CD4-positive, alpha-beta T cell treated with Interleukin-1 beta for 1 hour (primary cell): ENCODE measurements at regions not wholly inside any gene's neighbourhood (a gene's known extent, or its start where the extent isn't known, plus 50 kb on each side); places are given as distances from the start of the nearest gene placed in this dataset.
A peak's percentile ranks its signal among the peaks of the same experiment; 100 is the strongest.
"Not testable (repeated sequence)": the region's sequence is repeated elsewhere in the genome, so short reads cannot be mapped to it uniquely, and the experiment has no call there.

ENCODE experiments used
- DNase-seq, 2 donors: peaks; one replicate each; pipeline ENCODE4 v3.0.0-alpha.2; 2020 to 2022

DNA sequence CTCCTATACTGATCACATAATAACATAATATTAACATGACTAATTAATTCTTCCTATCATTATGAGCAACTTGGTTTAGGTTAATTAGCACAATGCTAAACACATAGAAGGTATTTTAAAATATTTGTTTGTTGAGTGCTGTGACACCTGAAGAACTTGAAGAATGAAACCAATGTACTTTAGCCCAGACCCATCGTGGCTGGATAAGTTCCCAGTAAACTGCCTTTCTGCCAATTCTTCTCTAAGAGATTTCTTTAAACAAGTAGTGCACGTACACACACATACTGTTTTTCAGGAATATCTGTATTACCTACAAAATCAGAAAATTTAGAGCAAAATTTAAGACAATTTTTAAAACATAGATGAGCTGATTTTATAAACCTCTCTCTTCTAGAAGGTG lies 207.4 kb upstream of the SSTR1 start:
- no peak for DNase-seq

DNA sequence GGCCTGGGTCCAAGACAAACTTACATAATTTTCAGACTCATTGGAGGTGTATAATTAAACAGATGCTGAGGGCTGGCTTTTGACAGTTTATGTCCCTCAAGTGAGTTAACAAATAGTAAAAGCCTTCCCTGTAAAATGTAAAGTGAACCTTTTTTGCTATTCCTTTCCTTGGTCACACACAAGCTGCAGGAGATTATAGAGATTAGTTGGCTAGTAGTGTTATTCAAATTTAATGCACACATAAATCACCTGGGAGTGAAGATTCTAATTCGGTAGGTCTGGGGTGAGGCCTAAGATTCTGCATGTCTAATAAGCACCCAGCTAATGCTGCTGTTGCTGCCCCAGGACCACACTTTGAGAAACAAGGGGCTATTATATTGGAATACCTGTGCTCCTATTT lies 206.2 kb upstream of the SSTR1 start:
- DNase-seq: no peak

DNA sequence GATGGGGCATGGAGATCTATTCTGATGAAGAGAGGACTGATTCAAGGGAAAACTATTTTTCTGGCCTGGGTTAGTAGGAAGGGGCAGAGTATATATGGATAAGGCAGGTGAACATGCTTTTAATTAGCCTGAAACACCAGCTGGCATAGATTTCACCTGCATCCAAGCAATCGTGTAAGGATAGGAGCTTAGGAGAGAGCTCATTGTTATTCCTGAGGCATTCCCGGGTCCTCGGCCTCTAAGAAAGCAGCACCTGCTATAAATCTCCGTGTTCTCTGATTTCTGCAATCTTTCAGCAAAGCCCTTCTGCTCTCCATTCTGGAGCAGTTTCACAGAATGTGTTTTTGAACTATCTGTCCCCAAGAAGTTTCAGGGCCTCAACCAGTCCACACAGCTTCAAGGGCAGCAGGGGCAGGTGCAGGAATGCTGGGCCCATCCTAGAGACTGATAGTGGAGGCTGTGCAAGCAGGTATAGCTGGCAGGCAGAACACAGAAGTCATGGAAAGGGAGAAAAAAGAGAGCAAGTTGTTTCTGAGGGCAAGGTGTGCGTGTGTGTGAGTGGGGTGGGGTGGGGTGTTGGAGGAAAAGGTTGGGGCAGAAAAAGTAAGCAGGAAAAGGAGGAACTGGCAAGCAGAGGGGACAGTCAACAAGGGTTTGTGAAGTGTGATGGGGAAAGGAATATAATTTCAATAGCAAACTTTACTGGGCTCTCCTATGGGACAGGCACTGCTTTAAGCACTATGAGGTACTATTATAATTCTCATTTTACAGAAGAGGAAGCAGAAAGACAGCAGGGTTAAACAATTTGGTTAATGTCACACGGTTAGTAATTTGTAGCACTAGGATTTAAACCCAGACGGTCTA lies 203.7 kb upstream of the SSTR1 start:
- DNase-seq: no peak

DNA sequence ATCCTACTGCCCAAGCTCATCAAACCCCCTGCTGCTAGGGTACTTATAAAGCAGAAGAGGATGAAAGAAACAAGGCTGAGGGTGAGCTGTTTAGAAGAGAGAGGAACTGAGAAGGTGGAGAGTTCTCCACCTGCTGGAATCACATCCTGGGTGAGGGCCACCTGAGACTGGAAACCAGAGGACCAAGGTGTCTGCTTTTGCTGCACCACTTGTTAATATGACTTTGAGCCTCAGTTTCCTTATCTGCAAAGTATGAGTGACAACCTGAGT lies 203.2 kb upstream of the SSTR1 start:
- no peak for DNase-seq

DNA sequence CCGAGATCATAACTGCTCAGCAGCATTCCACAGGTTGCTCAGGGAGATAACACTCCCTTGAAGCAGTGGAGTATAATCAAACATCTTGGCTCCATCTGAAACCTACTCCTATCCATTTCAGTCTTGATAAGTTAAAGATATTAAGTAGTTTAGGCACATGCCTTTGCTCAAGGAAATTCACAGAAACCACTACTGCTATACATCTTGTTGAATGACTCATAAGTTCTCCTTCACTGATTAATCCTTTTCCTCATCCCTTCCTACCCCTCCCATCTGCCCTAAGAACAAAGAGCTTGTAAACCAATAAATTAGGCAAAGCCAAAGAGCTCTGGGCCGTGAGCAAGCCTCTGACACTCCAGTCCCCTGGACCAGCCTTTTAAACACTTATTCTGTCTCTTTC lies 196.5 kb upstream of the SSTR1 start:
- DNase-seq: not testable (repeated sequence)

DNA sequence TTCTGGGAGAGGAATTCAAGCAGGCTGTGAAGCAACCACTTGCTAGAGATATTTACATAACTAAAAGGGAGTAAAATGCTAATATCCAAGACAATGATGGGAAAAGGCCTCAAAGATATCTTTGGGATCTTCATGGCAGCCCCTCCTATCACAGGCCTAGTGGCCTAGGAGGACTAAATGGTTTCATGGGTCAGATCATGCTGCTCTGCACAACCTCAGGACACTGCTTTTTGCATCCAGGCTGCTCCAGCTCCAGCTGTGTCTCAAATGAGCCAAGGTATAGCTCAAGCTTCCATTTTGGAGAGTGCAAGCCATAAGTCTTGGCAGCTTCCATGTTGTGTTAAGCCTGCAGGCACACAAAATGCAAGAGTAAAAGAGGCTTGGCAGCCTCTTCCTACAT lies 195.6 kb upstream of the SSTR1 start:
- no peak for DNase-seq

DNA sequence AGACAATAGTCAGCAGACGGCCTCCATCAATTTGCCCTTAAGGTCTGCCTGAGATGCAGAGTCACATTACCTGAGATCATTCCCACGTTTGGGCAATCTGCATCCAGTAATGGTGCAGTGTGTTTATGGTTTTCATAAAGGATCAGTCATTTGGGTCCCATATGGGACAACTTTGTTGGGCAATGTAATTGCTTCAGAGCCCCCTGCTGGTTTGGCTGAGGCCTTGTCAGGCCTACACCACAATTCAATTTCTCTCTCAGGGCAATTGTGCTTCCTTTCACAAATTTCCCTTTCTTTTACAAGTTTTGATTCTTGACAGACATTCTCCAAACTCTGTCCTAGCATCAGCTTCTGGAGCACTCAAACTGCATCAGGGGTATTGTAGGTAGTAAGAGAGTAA lies 191.2 kb upstream of the SSTR1 start:
- DNase-seq: no peak

DNA sequence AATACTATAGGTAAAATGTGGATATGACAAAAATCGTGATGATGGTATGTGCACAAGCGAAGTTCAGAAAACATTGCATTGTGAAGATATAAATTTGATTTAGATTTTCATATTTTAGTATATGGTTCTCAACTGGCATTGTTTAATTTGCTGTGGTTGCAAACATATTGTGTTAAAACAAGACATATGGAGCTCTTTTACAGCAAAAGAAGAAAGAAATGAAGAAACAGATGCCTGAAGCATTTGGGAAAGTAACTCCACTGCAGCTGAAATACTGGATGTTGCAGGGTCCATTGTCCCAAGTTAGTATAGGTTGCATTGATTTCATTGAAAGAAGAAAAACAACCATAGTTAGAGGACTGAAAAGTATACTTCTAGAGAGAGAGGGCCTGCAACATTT lies 185.8 kb upstream of the SSTR1 start:
- DNase-seq: no peak

DNA sequence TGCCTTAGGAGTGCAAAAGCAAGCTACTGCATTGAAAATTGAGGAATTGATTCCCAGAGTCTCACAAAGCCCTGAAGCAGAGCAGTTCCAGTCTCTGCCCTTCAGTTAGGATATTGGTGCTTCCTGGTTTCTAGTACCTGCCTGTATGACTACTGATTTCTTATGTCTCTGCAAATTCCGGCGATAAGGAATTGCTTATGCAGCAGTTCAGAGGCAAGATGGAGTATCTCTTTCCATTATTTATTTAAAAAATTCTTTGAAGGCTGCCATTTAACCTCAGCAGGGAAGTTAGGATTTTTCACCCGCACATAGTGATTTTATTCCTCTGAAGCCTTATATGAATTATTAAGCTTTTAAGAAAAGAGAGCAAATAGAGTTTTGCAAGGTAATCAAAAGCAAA lies 184.9 kb upstream of the SSTR1 start:
- DNase-seq: no peak

DNA sequence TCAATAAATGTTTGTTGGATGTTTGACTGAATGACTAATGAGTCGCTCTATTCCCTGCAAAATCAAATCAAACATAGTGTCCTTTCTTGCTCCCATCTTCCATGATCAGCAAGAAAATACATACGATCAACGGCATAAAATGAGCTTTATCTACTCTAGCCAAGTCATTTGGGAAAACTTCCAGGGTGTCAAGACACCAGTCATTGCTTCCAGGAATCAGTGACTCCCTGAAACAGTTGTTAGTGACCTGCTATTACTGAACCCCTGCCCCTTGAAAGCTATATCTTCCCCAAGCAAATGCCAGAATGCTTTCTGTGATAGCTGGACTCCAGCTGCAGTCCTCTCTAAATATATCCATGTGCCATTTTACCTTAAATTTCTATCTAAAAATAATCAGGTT lies 169.5 kb upstream of the SSTR1 start:
- no peak for DNase-seq

DNA sequence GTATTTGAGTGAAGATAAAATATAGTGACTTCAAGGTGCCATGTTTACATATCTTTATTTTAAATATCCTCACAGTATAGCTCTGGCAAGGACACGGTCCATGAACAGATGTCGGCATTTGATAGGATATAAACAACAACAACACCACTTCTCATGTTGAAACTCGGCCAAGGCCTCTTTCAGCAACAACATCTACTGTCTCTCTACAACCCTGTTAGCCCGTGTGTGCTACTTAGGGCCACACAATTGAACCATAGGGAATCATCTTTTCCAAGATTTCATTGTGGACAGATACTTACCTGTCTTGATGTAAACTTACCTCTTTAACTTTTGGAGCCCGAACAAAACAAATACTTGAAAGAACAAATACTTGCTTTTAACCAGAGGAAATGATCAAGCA lies 168.7 kb upstream of the SSTR1 start:
- no peak for DNase-seq

DNA sequence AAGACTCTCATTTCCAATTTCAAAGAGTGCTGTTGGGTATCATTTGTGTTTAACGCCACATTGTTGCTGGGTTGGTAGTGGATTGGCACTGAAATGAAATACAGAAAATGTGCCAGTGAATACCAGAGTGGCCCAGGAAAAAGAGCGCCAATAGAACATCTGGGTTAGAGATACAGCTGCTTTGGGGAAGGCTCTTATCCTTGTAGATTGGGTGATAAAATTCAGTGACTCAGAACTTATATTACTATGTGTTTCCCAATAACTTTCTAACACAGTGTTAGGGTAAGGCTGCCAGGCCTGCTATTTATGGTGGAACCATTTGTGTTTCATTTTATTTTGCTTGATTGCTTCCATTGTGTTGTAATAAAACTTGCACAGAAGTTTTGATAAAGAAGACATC lies 168.2 kb upstream of the SSTR1 start:
- DNase-seq: no peak

DNA sequence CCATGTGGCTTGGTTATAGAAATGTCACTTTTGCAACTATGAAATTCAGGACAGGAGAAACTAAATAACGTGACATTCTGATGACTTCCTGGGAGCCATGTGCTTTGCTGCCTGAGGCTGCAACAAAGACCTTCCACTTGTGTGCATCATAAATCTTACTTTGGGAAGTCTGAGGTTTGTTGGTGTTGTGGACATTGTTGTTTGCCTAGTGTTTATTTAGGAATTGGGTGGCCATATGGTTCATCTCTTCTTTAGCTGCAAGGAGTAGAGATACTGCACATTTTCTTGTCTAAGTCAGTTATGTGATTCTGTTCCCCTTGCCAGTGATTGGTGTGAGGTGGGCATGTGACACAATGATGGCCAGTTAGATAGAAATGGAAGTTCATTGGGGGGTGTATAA lies 167.3 kb upstream of the SSTR1 start:
- no peak for DNase-seq

DNA sequence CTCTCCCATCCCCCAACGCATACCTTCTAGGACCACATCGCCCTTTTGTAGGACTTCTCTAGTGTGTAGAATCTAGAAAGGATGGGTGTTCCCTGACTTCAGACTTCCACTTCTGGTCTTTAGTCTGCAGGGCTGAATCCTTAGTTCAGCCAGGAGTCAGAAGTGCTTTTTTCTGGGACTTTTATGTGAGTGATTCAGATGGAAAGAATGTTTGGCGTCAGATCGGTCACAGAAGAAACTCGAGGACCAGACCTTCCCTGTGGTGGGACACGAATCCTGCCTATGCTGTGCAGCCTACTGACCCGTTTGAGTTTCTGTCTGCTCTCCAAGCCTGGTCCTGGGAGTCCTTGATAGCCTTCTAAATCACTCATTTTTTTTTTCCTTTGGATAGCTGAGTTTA lies 165.4 kb upstream of the SSTR1 start:
- DNase-seq: no peak

DNA sequence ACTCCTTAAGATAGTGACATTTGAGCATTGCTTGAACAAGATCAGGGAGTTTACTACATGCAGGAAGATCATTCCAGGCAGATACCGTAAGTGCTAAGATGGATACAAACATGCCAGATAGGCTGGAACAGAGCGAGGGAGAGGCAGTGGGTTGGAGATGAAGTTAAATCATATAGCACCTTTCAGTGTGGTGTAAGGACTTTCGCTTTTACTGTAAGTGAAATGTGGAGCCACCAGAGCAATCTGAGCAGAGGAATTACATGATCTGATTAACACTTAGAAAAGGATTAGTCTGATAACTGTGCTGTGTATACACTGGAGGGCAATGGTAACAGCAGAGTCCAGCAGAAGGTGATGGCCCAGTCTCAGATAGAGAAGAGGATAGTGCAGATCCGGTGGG lies 163.0 kb upstream of the SSTR1 start:
- no peak for DNase-seq

DNA sequence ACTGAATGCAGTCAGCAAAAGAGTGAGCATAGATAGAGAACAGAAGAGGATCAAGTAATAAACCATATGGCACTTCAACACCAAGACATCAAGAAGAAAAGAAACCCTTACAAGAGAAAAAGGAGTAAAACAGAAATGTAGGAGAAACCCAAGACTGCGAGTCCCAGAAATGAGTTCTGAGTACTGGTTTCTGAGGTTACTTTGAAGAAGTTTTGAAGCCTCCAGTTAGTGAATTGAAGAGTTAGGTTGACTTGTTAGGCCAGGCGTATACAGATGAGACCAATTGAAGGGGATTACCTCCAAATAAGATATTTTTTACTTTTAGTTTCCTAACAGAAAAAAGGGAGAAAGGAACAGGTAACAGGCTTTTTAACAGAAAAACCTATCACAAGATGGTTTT lies 162.2 kb upstream of the SSTR1 start:
- DNase-seq: no peak

DNA sequence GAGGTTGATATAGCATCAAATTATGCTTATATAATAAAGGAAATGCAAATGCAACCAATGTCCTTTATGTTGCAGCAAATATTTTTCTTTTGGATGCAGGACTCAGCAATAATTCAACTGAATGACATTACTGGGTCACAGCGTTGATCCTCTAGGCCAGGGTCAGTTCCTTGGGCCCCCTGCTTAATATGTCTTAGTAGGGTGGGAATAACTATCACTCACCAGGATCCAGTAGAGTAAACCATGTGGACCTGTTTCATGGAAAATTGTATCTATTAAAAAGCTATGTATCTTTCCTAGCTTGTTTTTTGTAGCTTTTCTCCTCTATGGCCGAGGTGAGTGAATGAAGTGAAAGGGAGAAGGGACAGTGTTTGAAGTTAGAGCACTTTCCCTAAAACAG lies 161.5 kb upstream of the SSTR1 start:
- DNase-seq: no peak

DNA sequence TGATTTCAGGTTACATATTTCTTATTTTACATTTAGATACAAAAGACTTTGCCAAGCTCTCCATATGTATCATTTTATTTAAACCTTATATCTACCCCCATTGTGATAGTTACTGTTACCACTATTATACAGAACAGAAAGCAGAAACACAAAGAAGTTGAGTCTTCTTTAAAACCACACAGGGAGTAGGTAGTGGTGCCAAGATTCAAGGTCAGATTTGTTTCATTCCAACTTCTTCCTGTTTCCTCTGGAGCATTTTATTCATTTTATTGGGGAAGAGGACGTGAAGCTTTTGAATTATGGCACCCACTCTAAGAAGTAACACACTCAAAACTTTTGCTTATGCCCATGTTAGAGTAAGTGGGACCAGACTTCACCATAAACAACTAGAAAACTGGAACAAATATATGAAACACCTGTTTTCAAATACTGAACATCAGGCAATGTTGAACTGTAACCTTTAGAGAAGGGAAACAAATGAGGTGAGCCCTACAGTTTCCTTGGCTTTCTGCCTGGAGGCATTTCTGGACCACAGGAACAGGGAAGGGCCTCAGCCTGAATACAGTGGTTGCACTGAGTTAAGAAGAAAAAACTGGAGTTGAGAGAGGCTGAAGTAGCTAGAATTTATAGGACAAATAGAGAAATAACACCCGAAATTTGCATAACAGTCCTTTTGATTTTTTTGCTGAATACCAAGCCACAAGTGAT lies 160.4 kb upstream of the SSTR1 start:
- no peak for DNase-seq

DNA sequence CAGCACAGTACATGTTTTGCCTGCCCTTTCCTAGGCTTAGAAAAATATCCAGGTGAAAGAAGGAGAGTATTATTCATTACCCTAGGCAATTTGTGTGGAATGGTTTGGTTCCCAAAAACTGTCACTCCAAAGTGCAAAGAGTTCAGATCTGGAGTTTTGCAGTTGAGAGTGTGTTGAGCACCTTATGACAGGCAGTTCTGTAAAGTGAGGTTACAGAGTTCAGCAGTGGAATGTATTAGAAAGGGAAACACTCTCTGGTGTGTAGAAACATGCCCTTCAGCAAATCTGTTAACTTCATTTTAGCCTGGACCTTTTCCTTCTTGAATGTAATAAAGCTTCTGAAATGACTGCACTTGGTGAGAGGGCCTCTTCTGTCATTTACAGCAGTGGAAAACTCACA lies 154.0 kb upstream of the SSTR1 start:
- DNase-seq: no peak

DNA sequence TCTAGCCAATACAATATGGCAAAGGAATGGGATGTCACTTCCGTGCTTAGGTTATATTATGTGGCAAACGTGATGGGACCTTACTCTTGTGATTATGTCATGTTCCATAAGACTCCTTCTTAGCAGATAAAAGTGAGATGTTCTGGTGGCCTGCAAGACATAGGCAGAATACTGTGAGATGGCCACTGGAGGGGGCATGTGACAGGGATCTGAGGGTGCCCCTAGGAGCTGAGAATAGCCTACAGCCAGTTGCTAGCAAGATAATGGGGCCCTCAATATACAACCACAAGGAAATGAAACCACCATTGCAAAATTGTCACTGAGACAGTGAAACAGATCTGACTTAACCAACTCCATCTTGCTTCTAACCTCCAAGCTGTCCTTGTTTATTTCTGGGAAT lies 151.4 kb upstream of the SSTR1 start:
- DNase-seq: peak; percentile 20 to 37

DNA sequence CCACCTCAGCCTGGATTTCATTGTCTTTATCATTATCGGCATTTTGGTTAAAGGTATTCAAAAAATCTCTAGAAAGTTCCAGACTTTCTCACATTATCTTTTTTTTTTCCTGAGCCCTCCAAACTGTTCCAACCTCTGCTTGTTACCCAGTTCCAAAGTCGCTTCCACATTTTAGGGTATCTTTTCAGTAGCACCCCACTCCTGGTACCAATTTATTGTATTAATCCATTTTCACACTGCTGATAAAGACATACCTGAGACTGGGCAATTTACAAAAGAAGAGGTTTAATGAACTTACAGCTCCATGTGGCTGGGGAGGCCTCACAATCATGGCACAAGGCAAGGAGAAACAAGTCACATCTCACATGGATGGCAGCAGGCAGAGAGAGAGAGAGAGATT lies 145.5 kb upstream of the SSTR1 start:
- DNase-seq: not testable (repeated sequence)

DNA sequence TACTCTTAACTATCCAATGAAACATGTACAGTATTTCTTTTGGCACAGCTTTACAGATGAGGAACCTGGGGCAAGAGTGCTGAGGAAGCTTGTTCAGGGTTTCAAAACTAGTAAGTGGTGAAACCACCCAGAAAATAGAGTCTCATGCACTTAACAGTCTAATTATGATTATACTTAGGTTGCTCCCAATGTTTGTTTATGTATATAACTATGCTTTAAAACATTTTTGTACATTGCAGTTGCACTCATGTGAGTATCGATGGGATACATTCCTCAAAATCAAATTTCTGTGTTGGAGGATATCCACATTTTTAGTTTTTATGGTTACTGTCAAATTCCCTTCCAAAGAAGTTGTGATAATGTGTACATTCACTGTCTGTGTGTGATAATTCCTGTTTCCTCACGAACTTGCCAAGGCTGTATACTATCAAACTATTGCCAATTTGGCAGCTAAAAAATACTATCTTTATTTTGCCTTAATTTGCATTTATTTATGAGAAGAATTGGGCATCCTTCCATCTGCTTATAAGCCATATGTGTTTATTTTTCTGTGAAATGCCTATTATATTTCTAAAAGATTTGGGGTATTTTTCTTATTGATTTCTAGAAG lies 143.9 kb upstream of the SSTR1 start:
- DNase-seq: no peak

DNA sequence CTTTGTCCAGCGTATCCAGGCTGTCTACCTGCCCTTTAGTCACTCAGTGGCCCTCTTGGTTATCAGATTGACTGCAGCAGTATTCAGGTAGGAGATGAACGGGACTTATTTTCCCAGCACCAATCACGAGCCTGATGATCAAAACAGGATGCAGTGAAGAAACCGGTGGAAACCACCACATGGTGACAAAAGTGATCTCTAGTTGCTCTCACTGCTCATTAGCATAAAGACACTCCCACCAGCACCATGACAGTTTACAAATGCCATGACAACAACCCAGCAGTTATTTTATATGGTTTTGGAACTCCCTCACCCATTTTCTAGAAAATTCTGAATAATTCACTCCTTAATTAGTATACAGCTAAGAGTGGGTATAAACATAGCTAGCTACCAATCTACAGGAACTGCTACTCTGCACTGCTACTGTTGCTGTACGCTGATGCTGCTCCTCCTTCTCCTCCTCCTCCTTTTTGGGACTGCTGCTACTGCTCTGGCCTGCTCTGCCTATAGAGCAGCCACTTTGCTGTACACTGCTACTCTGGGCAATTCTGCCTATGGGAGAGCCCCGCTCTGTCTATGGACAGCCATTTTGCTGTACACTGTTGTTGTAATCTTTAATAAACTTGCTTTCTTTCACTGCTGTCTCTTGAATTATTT lies 142.5 kb upstream of the SSTR1 start:
- peak; percentile 81 to 92 for DNase-seq

DNA sequence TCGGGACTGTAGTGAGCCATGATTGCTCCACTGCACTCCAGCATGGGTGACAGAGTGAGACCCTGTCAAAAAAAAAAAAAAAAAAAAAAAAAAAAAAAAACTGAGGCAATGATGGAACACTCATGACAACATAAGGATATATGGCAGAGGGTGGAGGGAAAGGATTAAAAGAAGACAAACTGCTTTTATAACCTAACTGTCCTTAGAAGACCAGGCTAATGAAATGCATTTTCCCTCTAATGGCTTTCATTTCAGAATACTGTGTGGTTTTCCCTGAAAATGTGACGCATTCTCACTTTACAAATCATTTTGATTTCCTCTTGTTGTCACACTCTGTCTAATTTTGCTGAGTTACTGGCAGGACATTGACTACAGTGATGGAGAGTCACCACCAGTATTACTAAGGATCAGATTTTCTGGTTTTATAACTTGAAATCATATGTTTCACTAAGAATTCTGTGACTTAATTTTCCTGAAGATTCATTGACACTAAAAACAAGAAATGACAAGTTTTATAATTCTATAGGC lies 137.6 kb upstream of the SSTR1 start:
- no peak for DNase-seq
